ENCODE measurements at regions not wholly inside any gene's neighbourhood (a gene's known extent, or its start where the extent isn't known, plus 50 kb on each side); places are given as distances from the start of the nearest gene placed in this dataset.

DNA sequence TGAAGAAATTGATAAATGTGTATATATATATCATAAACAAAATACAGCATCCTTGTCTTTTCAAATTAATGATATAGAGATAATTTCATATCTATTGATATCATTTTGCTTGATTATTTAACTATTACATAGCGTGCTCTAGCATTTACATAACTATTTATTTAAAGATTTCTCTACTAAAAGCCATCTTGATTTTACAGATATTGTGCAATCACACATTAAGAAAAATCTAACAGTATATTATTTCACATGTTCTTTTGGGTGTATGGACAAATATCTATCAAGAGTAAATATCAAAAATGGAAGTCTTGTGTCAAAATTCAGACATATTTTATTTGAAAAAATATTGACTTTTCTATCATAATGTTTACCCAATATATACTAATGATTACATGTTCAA lies 966.8 kb downstream of the SLITRK5 start:
- Mint-ChIP-seq H3K27me3 (no peaks in the 10 kb centered on the region), H3K9me3 (peaks cover 4% of the 10 kb centered on the region), H3K4me3 (no peak overlapping the region), H3K36me3 (no peaks in the 10 kb centered on the region), H3K4me1 (no peaks in the 10 kb centered on the region), H3K27ac (no peak overlapping the region)

DNA sequence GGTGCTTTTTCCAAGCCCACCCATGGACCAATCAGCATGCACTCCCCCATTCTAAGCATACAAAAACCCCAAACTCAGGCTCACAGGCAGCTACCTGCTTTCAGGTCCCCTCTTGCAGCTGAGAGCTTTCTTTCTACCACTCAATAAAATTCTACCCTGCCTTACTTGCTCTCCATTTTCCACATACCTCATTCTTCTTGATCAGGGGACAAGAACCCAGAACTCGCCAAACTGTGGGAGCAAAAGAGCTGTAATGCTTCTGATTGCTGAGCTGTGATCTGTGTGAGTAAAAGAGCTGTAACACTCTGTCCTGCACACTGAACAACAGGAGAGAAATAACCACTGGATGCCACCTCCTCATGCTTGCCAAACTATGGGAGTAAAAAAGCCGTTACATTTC lies 972.1 kb downstream of the SLITRK5 start:
- Mint-ChIP-seq H3K4me3 (no peak overlapping the region), H3K27me3 (no peaks in the 10 kb centered on the region)

DNA sequence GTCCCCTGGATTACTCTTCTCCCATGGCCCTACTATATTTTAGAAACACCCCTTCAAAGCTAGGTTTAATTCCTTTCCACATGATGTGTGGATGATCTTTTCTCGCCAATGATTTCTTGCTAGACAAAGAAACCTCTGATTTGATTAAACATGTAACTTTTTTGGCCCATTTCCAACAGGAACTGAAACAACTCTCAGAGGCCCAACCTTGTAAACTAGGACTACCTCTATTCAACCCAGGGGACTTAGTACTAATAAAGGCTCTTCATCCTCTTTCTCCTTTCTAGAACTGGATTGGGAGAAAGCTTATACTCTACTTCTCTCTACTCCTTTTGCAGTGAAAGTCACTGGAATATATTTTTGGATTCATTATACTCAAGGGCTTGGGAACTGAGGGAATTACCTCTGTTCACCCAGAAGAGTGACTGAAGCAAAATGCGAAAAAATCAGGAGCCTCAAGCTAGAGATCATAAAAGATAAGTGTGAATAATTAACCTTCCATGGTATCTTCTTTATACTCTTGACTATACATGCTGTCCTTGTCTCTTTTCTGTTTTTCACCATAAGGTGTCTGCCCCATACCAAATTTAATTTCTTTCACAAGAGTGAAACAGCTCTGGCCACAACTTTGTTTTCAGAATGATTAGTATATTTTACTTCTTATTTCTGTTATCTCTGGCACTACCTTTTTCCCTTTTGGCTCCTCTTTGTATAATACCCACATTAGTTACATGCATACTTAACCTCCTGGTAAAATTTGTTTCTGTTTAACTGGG lies 977.6 kb downstream of the SLITRK5 start:
- Mint-ChIP-seq H3K36me3 (no peaks in the 10 kb centered on the region), H3K27me3 (no peaks in the 10 kb centered on the region), H3K4me1 (peaks cover 4% of the 10 kb centered on the region), H3K4me3 (no peak overlapping the region), H3K27ac (no peak overlapping the region), H3K9me3 (peaks cover 7% of the 10 kb centered on the region)

More for the DNA sequence above, 972.1 kb downstream of the SLITRK5 start:
- Mint-ChIP-seq H3K9me3 (peaks cover 11% of the 10 kb centered on the region), H3K27ac (no peak overlapping the region), H3K36me3 (no peaks in the 10 kb centered on the region), H3K4me1 (no peaks in the 10 kb centered on the region)

DNA sequence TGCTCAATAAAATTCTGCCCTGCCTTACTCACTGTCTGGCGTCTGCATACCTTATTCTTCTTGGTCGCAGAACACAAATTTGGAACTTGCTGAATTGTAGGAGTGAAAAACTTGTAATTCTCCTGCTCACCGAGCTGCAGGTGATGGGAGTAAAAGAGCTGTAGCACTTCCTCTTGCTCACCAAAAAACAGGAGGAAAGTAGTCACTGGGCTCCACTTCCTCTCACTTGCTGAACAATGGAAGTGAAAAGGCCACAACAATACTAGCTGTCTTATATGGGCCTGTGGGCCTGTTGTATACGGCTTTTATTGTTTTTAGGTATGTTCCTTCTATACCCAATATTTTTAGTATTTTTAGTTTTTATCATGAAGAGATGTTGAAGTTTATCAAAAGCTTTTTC lies 978.7 kb downstream of the SLITRK5 start:
- Mint-ChIP-seq H3K9me3 (peaks cover 7% of the 10 kb centered on the region), H3K27me3 (no peaks in the 10 kb centered on the region), H3K4me1 (peaks cover 4% of the 10 kb centered on the region), H3K36me3 (no peaks in the 10 kb centered on the region), H3K27ac (no peak overlapping the region), H3K4me3 (no peak overlapping the region)

DNA sequence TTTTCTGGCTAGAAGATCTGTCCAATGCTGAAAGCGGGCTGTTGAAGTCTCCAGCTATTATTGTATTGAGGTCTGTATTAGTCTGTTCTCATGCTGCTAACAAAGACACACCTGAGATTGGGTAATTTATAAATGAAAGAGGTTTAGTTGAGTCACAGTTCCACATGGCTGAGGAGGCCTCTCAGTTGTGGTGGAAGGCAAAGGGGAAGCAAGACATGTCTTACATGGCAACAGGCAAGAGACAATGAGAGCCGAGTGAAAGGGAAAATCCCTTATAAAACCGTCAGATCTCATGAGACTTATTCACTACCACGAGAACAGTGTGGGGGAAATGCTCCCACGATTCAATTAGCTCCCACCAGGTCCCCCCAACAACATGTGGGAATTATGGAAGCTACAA lies 980.4 kb downstream of the SLITRK5 start:
- Mint-ChIP-seq H3K36me3 (no peaks in the 10 kb centered on the region), H3K4me1 (peaks cover 4% of the 10 kb centered on the region), H3K4me3 (no peak overlapping the region), H3K27ac (no peak overlapping the region), H3K27me3 (no peaks in the 10 kb centered on the region), H3K9me3 (peaks cover 6% of the 10 kb centered on the region)

DNA sequence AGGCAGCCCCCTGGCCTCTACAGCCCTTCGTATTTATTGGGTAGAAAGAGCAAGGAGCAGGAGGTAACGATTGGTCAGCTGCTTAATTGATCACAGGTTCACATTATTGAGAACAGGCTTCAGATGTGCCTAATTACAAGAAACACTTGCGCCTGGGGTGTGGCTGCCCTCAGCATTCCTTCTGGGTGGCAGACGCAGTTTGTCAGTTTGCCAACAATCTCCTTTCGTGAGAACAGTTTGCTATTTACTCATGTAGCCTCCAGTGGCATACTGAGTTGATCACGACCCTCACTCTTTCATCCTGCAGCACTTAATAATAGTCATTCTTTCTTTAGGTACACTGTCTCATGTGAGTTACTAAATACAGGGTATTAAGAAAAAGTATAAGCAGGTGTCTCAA lies 985.6 kb downstream of the SLITRK5 start:
- H3K9me3 Mint-ChIP-seq, result no peaks in the 10 kb centered on the region
- no peaks in the 10 kb centered on the region for H3K36me3 Mint-ChIP-seq
- no peak overlapping the region for H3K27ac Mint-ChIP-seq
- H3K4me3 Mint-ChIP-seq, result no peak overlapping the region
- no peaks in the 10 kb centered on the region for H3K27me3 Mint-ChIP-seq
- H3K4me1 Mint-ChIP-seq, result no peaks in the 10 kb centered on the region

DNA sequence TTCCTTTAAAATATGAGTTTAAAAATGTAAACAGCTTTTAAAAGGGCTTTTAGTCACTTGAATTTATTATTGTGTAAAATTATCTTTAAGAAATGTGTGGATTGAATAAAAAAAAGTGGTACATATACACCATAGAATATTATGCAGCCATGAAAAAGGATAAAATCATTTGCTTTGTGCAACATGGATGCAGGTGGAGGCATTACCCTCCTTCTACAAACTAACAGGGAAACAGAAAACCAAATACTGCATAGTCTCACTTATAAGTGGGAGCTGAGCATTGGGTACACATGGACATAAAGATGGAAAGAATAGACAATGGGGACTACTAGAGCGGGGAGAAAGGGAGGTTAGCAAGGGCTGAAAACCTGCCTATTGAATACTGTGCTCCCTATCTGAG lies 999.3 kb downstream of the SLITRK5 start:
- no peaks in the 10 kb centered on the region for H3K27me3 Mint-ChIP-seq
- no peak overlapping the region for H3K27ac Mint-ChIP-seq
- H3K4me1 Mint-ChIP-seq, result no peaks in the 10 kb centered on the region
- H3K4me3 Mint-ChIP-seq, result no peak overlapping the region
- H3K9me3 Mint-ChIP-seq, result peaks cover 7% of the 10 kb centered on the region
- no peaks in the 10 kb centered on the region for H3K36me3 Mint-ChIP-seq

DNA sequence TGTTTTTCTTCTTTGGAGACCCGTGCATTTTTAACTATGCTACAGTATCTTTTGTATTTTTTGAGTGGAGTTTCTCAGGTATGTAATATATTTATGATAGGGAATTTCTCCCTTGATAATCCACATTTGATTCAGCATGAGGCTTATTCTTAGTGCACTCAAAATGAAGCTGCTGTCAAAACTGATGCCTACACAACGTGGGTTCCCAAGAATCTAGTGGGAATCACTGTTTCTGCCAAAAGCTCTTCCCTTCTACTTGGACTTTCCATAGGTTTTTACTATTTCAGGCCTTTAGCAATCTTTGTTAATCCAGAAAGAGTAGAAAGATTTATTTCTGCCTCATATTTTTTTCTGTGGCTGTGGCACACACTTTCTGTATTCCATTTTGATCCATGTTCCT lies 1003.7 kb downstream of the SLITRK5 start:
- Mint-ChIP-seq H3K36me3 (no peaks in the 10 kb centered on the region), H3K9me3 (no peaks in the 10 kb centered on the region), H3K4me1 (no peaks in the 10 kb centered on the region), H3K27ac (no peak overlapping the region), H3K4me3 (no peak overlapping the region), H3K27me3 (no peaks in the 10 kb centered on the region)

DNA sequence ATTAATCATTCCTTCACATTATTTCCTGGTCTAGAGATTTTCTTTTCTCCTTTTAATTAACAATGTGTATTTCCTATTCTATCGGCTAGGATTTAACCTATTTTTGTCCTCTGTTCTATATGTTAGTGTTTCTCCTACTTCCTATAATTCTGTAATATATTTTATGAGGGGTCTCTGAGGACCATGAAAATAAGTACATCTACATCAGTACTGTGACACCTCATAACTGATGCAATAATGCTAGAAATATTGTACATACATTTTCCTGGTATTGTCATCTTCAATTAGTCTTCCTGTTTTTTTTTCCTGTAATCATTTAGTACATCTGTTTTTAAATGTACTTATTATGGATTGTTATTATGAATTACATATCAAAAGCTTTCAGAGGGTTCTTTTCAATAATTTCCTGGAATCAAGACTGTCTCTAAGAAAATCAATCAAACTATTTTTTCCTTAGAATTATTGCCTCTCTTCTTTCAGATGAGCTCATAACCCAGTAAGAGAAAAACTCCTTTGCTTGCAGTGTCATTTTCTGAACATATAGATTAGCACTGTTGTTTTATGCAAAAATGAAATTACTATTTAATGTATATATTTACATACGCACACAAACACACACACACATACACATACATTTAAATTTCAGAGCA lies 1004.3 kb downstream of the SLITRK5 start:
- H3K9me3 Mint-ChIP-seq, result no peaks in the 10 kb centered on the region
- H3K27me3 Mint-ChIP-seq, result no peaks in the 10 kb centered on the region
- H3K4me1 Mint-ChIP-seq, result no peaks in the 10 kb centered on the region
- H3K36me3 Mint-ChIP-seq, result no peaks in the 10 kb centered on the region
- H3K4me3 Mint-ChIP-seq, result no peak overlapping the region
- H3K27ac Mint-ChIP-seq, result no peak overlapping the region

DNA sequence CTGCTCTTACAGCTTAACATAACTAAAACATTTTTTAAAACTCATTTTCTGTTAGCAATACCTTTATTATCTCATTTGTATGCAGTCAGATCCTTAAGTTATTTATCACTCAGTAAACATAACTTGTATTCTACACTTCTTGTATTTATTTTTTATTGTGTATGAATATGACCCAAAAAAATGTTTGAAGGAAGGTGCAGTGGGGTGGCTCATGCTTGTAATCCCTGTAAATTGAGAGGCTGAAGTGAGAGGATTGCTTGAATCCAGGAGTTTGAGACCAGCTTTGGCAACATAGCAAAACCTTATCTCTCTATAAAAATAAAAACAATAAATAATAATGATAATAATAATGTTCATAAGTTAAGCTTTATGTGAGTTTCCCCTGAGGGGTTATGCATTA lies 1004.8 kb downstream of the SLITRK5 start:
- Mint-ChIP-seq H3K4me1 (no peaks in the 10 kb centered on the region), H3K4me3 (no peak overlapping the region)

DNA sequence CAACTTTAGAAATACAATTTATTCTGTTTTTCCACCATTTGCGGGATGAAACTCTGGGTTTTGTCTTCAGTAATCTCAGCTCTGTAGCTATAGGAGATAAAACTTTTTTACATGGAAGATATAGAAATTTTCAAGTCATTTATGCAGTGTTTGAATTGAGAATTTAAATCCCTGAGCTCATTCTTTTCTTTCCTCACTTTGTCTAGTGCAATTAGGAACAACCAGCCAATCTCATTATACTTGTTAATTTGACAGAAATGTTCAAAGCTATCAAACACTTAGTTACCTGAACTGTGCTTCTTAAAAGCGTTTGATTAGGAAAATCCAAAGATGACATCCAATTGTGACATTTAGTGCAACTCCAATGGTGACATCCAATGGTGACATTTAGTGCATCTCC lies 1014.3 kb downstream of the SLITRK5 start:
- H3K4me3 Mint-ChIP-seq, result no peak overlapping the region
- H3K27ac Mint-ChIP-seq, result no peak overlapping the region
- H3K36me3 Mint-ChIP-seq, result no peaks in the 10 kb centered on the region
- H3K9me3 Mint-ChIP-seq, result no peaks in the 10 kb centered on the region
- H3K27me3 Mint-ChIP-seq, result no peaks in the 10 kb centered on the region
- no peaks in the 10 kb centered on the region for H3K4me1 Mint-ChIP-seq

More for the DNA sequence above, 1004.8 kb downstream of the SLITRK5 start:
- Mint-ChIP-seq H3K9me3 (no peaks in the 10 kb centered on the region), H3K27ac (no peak overlapping the region), H3K36me3 (no peaks in the 10 kb centered on the region), H3K27me3 (no peaks in the 10 kb centered on the region)

DNA sequence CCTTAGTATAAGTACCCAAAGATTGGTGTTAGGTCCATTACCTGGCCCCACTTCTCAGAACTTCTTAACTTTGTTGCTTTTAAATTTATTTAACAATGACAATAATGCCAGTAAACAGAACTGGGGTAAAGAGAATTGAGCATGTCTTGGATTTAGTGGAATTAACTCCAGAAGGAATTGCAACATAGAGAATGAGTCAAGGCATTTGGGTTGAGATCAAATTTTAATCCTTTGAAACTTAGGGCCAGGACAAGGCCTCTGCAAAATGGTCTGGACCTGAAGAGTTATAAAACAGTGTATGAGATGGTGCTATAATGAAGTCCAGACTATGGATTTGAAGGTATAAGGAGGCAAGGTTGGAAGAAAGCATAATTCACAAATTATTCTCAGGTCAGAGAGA lies 1030.4 kb downstream of the SLITRK5 start:
- Mint-ChIP-seq H3K27ac (no peak overlapping the region), H3K9me3 (peaks cover 9% of the 10 kb centered on the region), H3K27me3 (no peaks in the 10 kb centered on the region), H3K4me3 (no peak overlapping the region), H3K36me3 (no peaks in the 10 kb centered on the region), H3K4me1 (peaks cover 6% of the 10 kb centered on the region)

DNA sequence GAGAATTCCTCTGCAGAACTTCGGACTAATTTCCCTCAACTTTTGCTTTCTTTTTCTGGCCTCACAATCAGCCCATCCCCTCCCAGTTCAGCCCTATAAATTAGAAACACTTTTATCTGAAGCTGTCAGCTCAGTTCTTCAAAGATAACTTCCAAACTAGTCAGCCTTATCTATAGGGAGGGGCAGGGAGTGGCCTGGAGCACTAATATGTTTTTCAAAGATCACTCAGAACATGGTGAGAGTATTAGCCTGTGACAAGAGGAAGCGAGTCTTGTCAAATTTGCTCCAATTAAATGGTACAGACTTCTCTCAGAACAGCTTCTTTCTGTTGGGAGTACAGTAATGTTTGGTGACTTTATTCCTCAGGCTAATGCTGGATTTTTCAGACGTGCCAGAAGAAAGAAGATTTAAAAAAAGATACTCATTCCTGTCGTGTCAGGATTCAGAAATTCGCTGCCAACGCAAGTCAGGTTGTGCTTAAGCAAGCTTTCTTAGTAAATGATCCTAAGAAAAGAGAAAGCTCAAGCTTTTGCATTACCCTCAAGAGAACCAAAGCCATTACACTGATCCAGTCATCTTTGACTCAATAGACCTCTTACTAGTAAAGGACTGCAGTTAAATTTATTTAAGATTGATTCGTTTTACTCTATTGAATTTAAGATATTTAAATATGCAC lies 1033.6 kb downstream of the SLITRK5 start:
- Mint-ChIP-seq H3K36me3 (no peaks in the 10 kb centered on the region), H3K9me3 (peaks cover 5% of the 10 kb centered on the region), H3K4me3 (peak overlapping the region; percentile 19), H3K4me1 (peaks cover 21% of the 10 kb centered on the region), H3K27me3 (no peaks in the 10 kb centered on the region), H3K27ac (no peak overlapping the region)

DNA sequence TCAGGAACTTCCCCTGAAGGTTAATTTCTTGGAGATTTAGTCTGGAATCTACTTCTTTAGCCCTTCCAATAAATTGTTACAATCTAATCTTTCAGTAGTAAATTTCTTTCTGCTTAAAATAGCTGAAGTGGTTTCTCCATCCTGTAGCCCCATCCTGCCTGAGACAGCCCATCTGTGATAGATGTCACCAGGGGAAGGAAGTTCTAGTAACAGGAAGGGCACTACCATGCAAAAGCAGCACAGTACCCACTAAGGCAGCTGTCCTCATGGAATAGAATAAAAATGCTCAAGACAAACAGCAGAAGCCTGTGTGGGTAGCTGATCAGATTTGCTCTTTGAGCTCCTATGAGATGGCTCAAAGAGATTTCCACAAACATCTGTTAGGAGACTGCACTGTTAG lies 1036.5 kb downstream of the SLITRK5 start:
- no peak overlapping the region for H3K27ac Mint-ChIP-seq
- H3K27me3 Mint-ChIP-seq, result no peaks in the 10 kb centered on the region
- H3K4me1 Mint-ChIP-seq, result peaks cover 21% of the 10 kb centered on the region
- H3K9me3 Mint-ChIP-seq, result peaks cover 5% of the 10 kb centered on the region
- no peak overlapping the region for H3K4me3 Mint-ChIP-seq
- H3K36me3 Mint-ChIP-seq, result no peaks in the 10 kb centered on the region

DNA sequence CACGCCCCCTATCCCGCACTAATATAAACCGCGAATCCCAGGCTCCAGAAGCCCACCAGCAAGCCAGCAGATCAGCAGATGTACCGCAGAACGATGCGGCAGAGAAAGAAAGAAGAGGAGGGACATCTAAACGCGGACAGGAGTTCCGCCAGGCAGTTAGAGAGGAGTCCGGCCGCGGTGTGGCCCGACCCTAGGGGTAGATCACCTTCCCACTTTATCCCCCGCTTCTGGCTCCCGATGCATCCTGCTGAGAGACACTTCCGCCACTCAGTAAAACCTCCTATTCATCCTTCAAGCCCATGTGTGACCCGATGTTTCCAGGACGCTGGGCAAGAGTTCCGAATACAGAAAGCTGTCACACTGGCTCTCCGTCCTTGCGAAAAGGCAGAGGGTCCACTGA lies 1046.8 kb downstream of the SLITRK5 start:
- no peak overlapping the region for H3K27ac Mint-ChIP-seq
- no peaks in the 10 kb centered on the region for H3K4me1 Mint-ChIP-seq
- H3K4me3 Mint-ChIP-seq, result no peak overlapping the region
- H3K27me3 Mint-ChIP-seq, result no peaks in the 10 kb centered on the region
- peaks cover 8% of the 10 kb centered on the region for H3K9me3 Mint-ChIP-seq
- H3K36me3 Mint-ChIP-seq, result peaks cover 2% of the 10 kb centered on the region

DNA sequence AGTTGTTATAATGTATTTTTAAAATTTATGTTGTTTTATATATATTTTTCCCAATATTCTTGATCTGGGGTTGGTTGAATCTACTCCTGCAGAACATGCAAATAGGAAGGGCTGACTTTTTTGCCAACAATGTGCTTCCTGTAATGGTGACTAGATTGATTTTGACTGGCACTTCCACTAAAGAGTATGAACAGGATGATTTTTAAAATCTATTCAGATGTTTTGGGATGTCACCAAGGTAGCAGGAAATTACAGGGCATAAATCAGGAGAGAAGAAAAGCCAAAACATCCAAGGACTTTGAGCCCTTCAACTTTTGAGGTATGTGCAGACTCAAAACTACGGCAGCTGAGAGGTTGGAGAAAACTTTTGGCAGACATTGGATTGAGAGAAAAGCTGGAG lies 1047.6 kb downstream of the SLITRK5 start:
- H3K4me3 Mint-ChIP-seq, result no peak overlapping the region
- no peak overlapping the region for H3K27ac Mint-ChIP-seq
- no peaks in the 10 kb centered on the region for H3K27me3 Mint-ChIP-seq
- peaks cover 2% of the 10 kb centered on the region for H3K36me3 Mint-ChIP-seq
- no peaks in the 10 kb centered on the region for H3K4me1 Mint-ChIP-seq
- H3K9me3 Mint-ChIP-seq, result peaks cover 8% of the 10 kb centered on the region

Measured in activated naive CD4-positive, alpha-beta T cell treated with anti-CD3 and anti-CD28 coated beads, Interleukin-2, amount 50 U/mL, for 24 hours (primary cell).